ENCODE measurements at regions not wholly inside any gene's neighbourhood (a gene's known extent, or its start where the extent isn't known, plus 50 kb on each side); places are given as distances from the start of the nearest gene placed in this dataset.

DNA sequence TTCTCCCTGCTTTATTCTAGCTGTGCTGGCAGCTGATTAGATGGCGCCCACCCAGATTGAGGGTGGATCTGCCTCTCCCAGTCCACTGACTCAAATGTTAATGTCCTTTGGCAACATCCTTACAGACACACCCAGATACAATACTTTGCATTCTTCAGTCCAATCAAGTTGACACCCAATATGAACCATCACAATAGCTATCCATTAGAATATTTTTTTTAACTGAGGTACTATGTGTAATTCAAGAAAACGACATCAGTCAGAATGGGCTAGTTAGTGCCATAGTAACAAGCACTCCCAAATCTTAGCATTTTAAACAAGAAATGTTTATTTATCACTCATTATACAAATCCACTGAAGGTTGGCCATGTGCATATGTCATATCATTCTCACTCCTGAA lies 723.1 kb downstream of the NR2F2 start:
- DNase-seq, result no peak

- no peak for DNase-seq
Observed at GRCh38 chr15:97057503-97057902, 727.0 kb downstream of the NR2F2 start.

- DNase-seq, result no peak
Observed at GRCh38 chr15:97059281-97059680, 728.8 kb downstream of the NR2F2 start.

DNA sequence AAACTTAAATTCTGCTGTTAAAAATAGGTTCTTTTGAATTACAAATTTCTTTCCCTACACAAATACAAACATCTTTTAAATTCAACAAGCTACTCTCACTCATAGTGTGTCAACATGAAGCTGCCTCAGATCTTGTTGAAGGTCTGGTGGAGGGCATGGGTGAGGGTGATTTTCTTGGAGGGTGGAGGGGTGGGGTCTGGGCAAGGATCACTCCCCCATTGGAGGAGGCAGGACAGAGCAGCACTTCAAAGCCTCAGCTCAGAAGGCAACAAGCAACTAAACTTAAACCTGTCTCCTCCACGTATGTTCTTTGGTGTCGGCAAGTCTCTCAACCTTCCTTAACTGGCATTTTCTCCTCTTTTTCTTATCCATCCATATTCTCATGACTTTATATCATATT lies 730.9 kb downstream of the NR2F2 start:
- no peak for DNase-seq

GRCh38 chr15:97071668-97072067 lies 741.2 kb downstream of the NR2F2 start:
- no peak for DNase-seq

GRCh38 chr15:97072545-97072944 lies 742.0 kb downstream of the NR2F2 start:
- no peak for DNase-seq

DNA sequence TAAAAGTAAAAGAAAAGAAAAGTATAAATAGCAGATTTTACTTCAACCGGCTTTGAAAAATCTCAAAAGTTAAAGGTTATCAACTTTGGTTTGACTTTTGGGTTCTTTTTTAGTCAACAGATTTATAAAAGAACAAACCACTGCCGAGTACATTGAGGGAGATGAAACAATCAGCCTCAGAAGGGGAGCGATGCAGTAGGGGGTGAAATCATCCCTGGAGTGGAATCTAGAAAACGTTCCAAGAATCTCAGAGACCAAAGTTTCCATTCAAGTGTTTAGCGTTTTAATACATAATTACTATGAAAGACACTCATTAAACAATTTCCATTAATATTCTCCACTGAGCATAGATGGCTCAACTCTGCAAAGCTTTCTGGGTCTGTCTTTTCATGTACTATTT lies 745.5 kb downstream of the NR2F2 start:
- no peak for DNase-seq

GRCh38 chr15:97077975-97078374 lies 747.5 kb downstream of the NR2F2 start:
- DNase-seq, result no peak

- no peak for DNase-seq
Observed at GRCh38 chr15:97078591-97078990, 748.1 kb downstream of the NR2F2 start.

GRCh38 chr15:97081666-97082226 lies 751.2 kb downstream of the NR2F2 start:
- DNase-seq, result no peak

- DNase-seq, result no peak
Observed at GRCh38 chr15:97082830-97083229, 752.3 kb downstream of the NR2F2 start.

- no peak for DNase-seq
Observed at GRCh38 chr15:97084650-97085049, 754.1 kb downstream of the NR2F2 start.

DNA sequence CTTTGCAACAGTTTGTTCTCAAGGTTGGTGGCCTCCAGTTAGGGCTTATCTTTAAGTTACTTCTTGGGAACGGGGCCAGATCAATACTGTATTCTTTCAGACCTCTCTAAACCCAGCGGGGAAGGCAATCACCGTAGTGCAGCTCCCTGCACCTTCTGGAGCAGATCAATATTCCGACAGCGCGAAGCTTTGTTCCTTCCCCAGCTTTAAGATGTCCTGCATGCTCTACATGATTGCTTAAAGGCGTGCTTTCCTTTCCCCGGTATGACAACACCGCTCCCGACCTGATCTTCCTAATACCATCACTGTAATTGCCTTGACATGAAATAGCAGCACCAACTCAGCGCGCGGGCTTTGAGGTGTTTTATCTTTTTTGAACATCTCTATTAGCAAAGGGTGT lies 755.2 kb downstream of the NR2F2 start:
- DNase-seq, result no peak

GRCh38 chr15:97087006-97087741 lies 756.7 kb downstream of the NR2F2 start:
- no peak for DNase-seq

GRCh38 chr15:97091093-97091492 lies 760.6 kb downstream of the NR2F2 start:
- no peak for DNase-seq

DNA sequence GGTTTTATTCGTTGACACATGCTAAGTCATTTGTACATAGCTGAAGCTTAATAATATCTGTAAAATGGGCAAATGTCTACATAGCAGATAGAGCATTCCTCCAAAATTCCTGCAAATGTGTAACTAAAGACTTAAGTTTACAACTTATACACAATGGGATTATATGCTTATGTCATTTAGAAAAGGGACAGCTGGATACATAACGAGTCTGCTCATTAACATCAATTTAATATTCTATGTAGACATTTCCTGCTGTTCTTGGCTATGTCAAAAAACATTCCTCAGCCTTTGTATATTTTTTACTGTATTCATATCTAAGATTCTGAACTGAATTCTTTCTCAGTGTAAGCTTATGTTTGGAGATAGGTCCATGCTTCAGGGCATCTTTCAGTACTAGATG lies 762.2 kb downstream of the NR2F2 start:
- no peak for DNase-seq

GRCh38 chr15:97096303-97096835 lies 765.9 kb downstream of the NR2F2 start:
- DNase-seq, result no peak

DNA sequence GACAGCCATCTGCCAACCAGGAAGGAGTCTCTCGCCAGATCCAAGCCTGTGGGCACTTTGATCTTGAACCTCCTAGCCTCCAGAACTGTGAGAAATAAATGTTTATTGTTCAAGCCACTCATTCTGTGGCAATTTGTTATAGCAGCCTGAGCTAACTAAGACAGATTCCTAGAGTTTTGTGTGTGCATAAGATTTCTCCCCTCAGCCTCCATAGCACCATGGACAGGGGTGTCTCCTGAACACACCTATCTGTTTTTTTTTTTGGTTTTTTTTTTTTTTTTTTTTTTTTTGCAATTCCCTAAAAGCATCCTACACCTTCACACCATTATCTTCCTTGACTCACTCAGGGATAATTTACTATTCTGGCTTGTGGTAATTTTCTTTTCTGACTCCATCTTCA lies 768.5 kb downstream of the NR2F2 start:
- DNase-seq, result no peak

DNA sequence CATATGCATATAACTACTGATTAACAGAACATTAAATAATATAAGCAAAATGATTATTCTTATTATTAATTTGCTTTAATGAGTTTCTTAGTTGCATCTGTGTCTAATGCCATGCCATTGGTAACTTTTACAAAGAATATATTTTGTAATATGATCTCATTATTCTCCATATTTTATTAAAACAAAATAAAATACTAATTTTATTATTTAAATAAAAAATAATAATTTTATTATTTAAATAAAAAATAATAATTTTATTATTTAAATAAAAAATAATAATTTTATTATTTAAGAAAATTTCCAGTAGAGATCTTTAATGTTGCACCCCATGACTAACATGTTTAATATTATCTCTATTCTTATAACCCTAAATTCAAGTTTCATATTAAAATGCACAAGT lies 771.1 kb downstream of the NR2F2 start:
- no peak for DNase-seq

GRCh38 chr15:97114900-97115760 lies 784.6 kb downstream of the NR2F2 start:
- no peak for DNase-seq

DNA sequence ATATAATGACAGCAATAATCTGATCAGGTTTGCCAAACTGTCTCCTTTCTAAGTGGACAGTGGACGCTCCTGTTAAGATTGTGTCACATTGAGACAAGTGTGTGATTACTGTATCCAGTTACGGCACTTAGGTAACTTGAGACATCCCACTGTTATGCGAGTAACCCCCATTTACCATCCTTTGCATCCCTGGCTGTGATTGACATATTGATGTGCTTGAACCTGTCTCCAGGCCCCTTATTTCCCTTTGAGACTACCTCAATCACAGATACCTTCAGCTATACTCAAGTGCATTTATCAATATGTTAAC lies 785.2 kb downstream of the NR2F2 start:
- no peak for DNase-seq

- no peak for DNase-seq
Observed at GRCh38 chr15:97124790-97125189, 794.3 kb downstream of the NR2F2 start.

GRCh38 chr15:97126553-97127233 lies 796.2 kb downstream of the NR2F2 start:
- no peak for DNase-seq

Data from activated naive CD4-positive, alpha-beta T cell (primary cell).